ENCODE measurements at regions not wholly inside any gene's neighbourhood (a gene's known extent, or its start where the extent isn't known, plus 50 kb on each side); places are given as distances from the start of the nearest gene placed in this dataset.

GRCh38 chr2:176753752-176754474 lies 458.7 kb upstream of the HNRNPA3 start:
- no peak for DNase-seq (ENCODE audit: low read depth, low spot score)
- no peaks in the 10 kb centered on the region for H3K9me3 ChIP-seq (ENCODE audit: low read depth, low read length)
- H3K27ac ChIP-seq: no peak overlapping the region
- H3K4me3 ChIP-seq: no peak overlapping the region
- TF ChIP-seq EZH2 (IDR thresholded peaks at IDR 0.05): no peak
- no peak for TF ChIP-seq FOXP2 (optimal IDR thresholded peaks at IDR 0.05; ENCODE audit: control extremely low read depth, extremely low read length, insufficient read depth)
- TF ChIP-seq POLR2AphosphoS5 (IDR thresholded peaks at IDR 0.05; ENCODE audit: borderline replicate concordance, low read depth, low read length): no peak
- no peak overlapping the region for H3K9ac ChIP-seq (ENCODE audit: insufficient read length)
- no peaks in the 10 kb centered on the region for H3K36me3 ChIP-seq (ENCODE audit: insufficient read depth, low read length)

GRCh38 chr2:176755537-176756135 lies 457.0 kb upstream of the HNRNPA3 start:
- no peaks in the 10 kb centered on the region for H3K36me3 ChIP-seq (ENCODE audit: insufficient read depth, low read length)
- no peak for TF ChIP-seq EZH2 (IDR thresholded peaks at IDR 0.05)
- no peak for TF ChIP-seq FOXP2 (optimal IDR thresholded peaks at IDR 0.05; ENCODE audit: control extremely low read depth, extremely low read length, insufficient read depth)
- no peak for TF ChIP-seq POLR2AphosphoS5 (IDR thresholded peaks at IDR 0.05; ENCODE audit: borderline replicate concordance, low read depth, low read length)
- no peak overlapping the region for H3K9ac ChIP-seq (ENCODE audit: insufficient read length)
- DNase-seq (ENCODE audit: low read depth, low spot score): no peak
- peak overlapping the region; percentile 51; the same call in 1 of the 2 replicates for H3K27ac ChIP-seq
- H3K4me3 ChIP-seq: peak overlapping the region; percentile 16; the same call in 1 of the 2 replicates
- no peaks in the 10 kb centered on the region for H3K9me3 ChIP-seq (ENCODE audit: low read depth, low read length)

- no peak for DNase-seq (ENCODE audit: low read depth, low spot score)
Measured at GRCh38 chr2:176758426-176758825, 454.2 kb upstream of the HNRNPA3 start.

GRCh38 chr2:176760439-176760838 lies 452.2 kb upstream of the HNRNPA3 start:
- TF ChIP-seq EZH2 (IDR thresholded peaks at IDR 0.05): no peak
- TF ChIP-seq POLR2AphosphoS5 (IDR thresholded peaks at IDR 0.05; ENCODE audit: borderline replicate concordance, low read depth, low read length): no peak
- TF ChIP-seq FOXP2 (optimal IDR thresholded peaks at IDR 0.05; ENCODE audit: control extremely low read depth, extremely low read length, insufficient read depth): no peak
- H3K9ac ChIP-seq (ENCODE audit: insufficient read length): no peak overlapping the region
- no peak overlapping the region for H3K27ac ChIP-seq
- DNase-seq (ENCODE audit: low read depth, low spot score): no peak
- H3K9me3 ChIP-seq (ENCODE audit: low read depth, low read length): no peaks in the 10 kb centered on the region
- no peak overlapping the region for H3K4me3 ChIP-seq
- H3K36me3 ChIP-seq (ENCODE audit: insufficient read depth, low read length): no peaks in the 10 kb centered on the region

More at GRCh38 chr2:176758426-176758825, 454.2 kb upstream of the HNRNPA3 start:
- no peak overlapping the region for H3K9ac ChIP-seq (ENCODE audit: insufficient read length)
- H3K4me3 ChIP-seq: no peak overlapping the region
- no peaks in the 10 kb centered on the region for H3K36me3 ChIP-seq (ENCODE audit: insufficient read depth, low read length)
- no peak overlapping the region for H3K27ac ChIP-seq
- TF ChIP-seq POLR2AphosphoS5 (IDR thresholded peaks at IDR 0.05; ENCODE audit: borderline replicate concordance, low read depth, low read length): no peak
- TF ChIP-seq EZH2 (IDR thresholded peaks at IDR 0.05): no peak
- TF ChIP-seq FOXP2 (optimal IDR thresholded peaks at IDR 0.05; ENCODE audit: control extremely low read depth, extremely low read length, insufficient read depth): no peak
- H3K9me3 ChIP-seq (ENCODE audit: low read depth, low read length): no peaks in the 10 kb centered on the region

GRCh38 chr2:176763130-176763529 lies 449.5 kb upstream of the HNRNPA3 start:
- Histone ChIP-seq H3K27ac (no peak overlapping the region), H3K9ac (ENCODE audit: insufficient read length) (no peak overlapping the region), H3K9me3 (ENCODE audit: low read depth, low read length) (no peaks in the 10 kb centered on the region), H3K36me3 (ENCODE audit: insufficient read depth, low read length) (no peaks in the 10 kb centered on the region), H3K4me3 (no peak overlapping the region)
- no peak for TF ChIP-seq POLR2AphosphoS5 (IDR thresholded peaks at IDR 0.05; ENCODE audit: borderline replicate concordance, low read depth, low read length)
- no peak for DNase-seq (ENCODE audit: low read depth, low spot score)

- H3K9me3 ChIP-seq (ENCODE audit: low read depth, low read length): no peaks in the 10 kb centered on the region
- H3K9ac ChIP-seq (ENCODE audit: insufficient read length): no peak overlapping the region
- DNase-seq (ENCODE audit: low read depth, low spot score): no peak
- no peak for TF ChIP-seq FOXP2 (optimal IDR thresholded peaks at IDR 0.05; ENCODE audit: control extremely low read depth, extremely low read length, insufficient read depth)
- H3K27ac ChIP-seq: no peak overlapping the region
- H3K4me3 ChIP-seq: no peak overlapping the region
- H3K36me3 ChIP-seq (ENCODE audit: insufficient read depth, low read length): no peaks in the 10 kb centered on the region
Measured at GRCh38 chr2:176763851-176764404, 448.7 kb upstream of the HNRNPA3 start.

GRCh38 chr2:176764921-176765320 lies 447.7 kb upstream of the HNRNPA3 start:
- Histone ChIP-seq H3K9me3 (ENCODE audit: low read depth, low read length) (no peaks in the 10 kb centered on the region), H3K4me3 (no peak overlapping the region), H3K36me3 (ENCODE audit: insufficient read depth, low read length) (no peaks in the 10 kb centered on the region), H3K9ac (ENCODE audit: insufficient read length) (no peak overlapping the region), H3K27ac (no peak overlapping the region)
- TF ChIP-seq EZH2 (IDR thresholded peaks at IDR 0.05) (no peak), POLR2AphosphoS5 (IDR thresholded peaks at IDR 0.05; ENCODE audit: borderline replicate concordance, low read depth, low read length) (no peak), FOXP2 (optimal IDR thresholded peaks at IDR 0.05; ENCODE audit: control extremely low read depth, extremely low read length, insufficient read depth) (no peak)
- DNase-seq (ENCODE audit: low read depth, low spot score): no peak

- DNase-seq (ENCODE audit: low read depth, low spot score): no peak
- TF ChIP-seq FOXP2 (optimal IDR thresholded peaks at IDR 0.05; ENCODE audit: control extremely low read depth, extremely low read length, insufficient read depth): no peak
- H3K9me3 ChIP-seq (ENCODE audit: low read depth, low read length): no peaks in the 10 kb centered on the region
- H3K36me3 ChIP-seq (ENCODE audit: insufficient read depth, low read length): no peaks in the 10 kb centered on the region
- no peak overlapping the region for H3K9ac ChIP-seq (ENCODE audit: insufficient read length)
- no peak overlapping the region for H3K27ac ChIP-seq
- H3K4me3 ChIP-seq: no peak overlapping the region
Measured at GRCh38 chr2:176766005-176766404, 446.6 kb upstream of the HNRNPA3 start.
